Endothelial cell (in vitro differentiated cells): ENCODE measurements at regions not wholly inside any gene's neighbourhood (a gene's known extent, or its start where the extent isn't known, plus 50 kb on each side); places are given as distances from the start of the nearest gene placed in this dataset.

Experiments
- DNase-seq: peaks from one replicate; pipeline ENCODE4 v3.0.0; 2021; ENCODE audit warnings: low spot score
- H3K27ac Mint-ChIP-seq: one replicate; pipeline ENCODE4 v1.8.0; 2021; ENCODE audit warnings: mixed read lengths, inconsistent platforms; ENCODE audit not compliant: unreplicated experiment
- H3K27me3 Mint-ChIP-seq: one replicate; pipeline ENCODE4 v1.8.0; 2021; ENCODE audit warnings: mild to moderate bottlenecking, moderate library complexity, mixed read lengths, inconsistent platforms; ENCODE audit not compliant: unreplicated experiment
- H3K36me3 Mint-ChIP-seq: one replicate; pipeline ENCODE4 v1.8.0; 2021; ENCODE audit warnings: mild to moderate bottlenecking, low read depth, mixed read lengths, inconsistent platforms; ENCODE audit not compliant: unreplicated experiment
- H3K4me1 Mint-ChIP-seq: one replicate; pipeline ENCODE4 v1.8.0; 2021; ENCODE audit warnings: mild to moderate bottlenecking, mixed read lengths, inconsistent platforms; ENCODE audit not compliant: unreplicated experiment
- H3K4me3 Mint-ChIP-seq: one replicate; pipeline ENCODE4 v1.8.0; 2021; ENCODE audit warnings: mild to moderate bottlenecking, mixed read lengths, inconsistent platforms; ENCODE audit not compliant: unreplicated experiment
- H3K9me3 Mint-ChIP-seq: one replicate; pipeline ENCODE4 v1.8.0; 2021; ENCODE audit warnings: mixed read lengths, inconsistent platforms; ENCODE audit not compliant: unreplicated experiment
- TF ChIP-seq, protein P1 (sequence below): fragments of 200-600 bp; sonication (generic); IDR thresholded peaks from one replicate; pipeline ENCODE4 v1.5.0; 2021; ENCODE audit warnings: antibody characterized with exemption; ENCODE audit not compliant: unreplicated experiment

DNA sequence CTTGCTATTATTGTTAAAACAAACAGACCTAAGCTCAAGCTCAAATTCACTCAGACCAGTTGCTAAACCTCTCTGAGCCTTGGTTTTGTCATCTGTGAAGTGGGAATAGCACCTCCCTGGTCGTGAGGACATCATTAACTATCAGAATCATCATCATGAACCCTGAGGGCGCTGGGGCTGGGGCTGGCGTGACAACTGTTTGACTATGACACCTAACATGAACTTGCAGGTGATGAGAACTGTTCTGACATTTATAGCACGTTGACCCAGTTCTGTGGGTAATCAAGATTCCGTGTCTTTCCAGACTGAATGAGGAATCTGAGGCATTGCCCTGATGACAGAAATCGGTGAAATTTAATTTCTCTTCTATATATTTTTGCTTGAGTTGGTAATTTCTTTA is 71.3 kb upstream of the CDH5 start:
- Mint-ChIP-seq H3K27me3 (peaks cover 7% of the 10 kb centered on the region), H3K9me3 (no peaks in the 10 kb centered on the region), H3K4me1 (peaks cover 23% of the 10 kb centered on the region), H3K27ac (no peak overlapping the region), H3K36me3 (no peaks in the 10 kb centered on the region), H3K4me3 (no peak overlapping the region)
- no peak for DNase-seq
- TF ChIP-seq, protein P1, sequence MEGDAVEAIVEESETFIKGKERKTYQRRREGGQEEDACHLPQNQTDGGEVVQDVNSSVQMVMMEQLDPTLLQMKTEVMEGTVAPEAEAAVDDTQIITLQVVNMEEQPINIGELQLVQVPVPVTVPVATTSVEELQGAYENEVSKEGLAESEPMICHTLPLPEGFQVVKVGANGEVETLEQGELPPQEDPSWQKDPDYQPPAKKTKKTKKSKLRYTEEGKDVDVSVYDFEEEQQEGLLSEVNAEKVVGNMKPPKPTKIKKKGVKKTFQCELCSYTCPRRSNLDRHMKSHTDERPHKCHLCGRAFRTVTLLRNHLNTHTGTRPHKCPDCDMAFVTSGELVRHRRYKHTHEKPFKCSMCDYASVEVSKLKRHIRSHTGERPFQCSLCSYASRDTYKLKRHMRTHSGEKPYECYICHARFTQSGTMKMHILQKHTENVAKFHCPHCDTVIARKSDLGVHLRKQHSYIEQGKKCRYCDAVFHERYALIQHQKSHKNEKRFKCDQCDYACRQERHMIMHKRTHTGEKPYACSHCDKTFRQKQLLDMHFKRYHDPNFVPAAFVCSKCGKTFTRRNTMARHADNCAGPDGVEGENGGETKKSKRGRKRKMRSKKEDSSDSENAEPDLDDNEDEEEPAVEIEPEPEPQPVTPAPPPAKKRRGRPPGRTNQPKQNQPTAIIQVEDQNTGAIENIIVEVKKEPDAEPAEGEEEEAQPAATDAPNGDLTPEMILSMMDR = no peak

DNA sequence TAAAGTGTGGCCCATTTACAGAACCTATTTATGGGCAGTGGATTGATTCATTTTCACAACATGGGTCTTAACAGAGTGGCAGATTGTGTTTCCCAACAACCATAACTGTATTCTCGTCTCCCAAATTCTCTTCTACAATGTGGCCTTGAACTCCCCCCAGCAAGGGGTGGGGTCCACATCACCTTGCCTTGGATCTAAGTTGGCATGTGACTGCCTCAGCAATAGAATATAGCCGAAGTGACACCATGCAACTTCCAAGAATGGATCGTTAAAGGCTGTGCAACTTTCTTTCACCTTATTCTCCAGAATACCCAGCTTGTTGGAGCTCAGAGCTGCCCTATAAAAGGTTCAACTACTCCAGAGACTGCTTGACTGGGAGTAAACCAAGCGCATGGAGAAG is 72.0 kb upstream of the CDH5 start:
- Mint-ChIP-seq H3K9me3 (no peaks in the 10 kb centered on the region), H3K36me3 (no peaks in the 10 kb centered on the region), H3K4me3 (no peak overlapping the region), H3K4me1 (peaks cover 19% of the 10 kb centered on the region), H3K27me3 (peaks cover 7% of the 10 kb centered on the region), H3K27ac (no peak overlapping the region)
- TF ChIP-seq, protein P1 = no peak
- DNase-seq = no peak

DNA sequence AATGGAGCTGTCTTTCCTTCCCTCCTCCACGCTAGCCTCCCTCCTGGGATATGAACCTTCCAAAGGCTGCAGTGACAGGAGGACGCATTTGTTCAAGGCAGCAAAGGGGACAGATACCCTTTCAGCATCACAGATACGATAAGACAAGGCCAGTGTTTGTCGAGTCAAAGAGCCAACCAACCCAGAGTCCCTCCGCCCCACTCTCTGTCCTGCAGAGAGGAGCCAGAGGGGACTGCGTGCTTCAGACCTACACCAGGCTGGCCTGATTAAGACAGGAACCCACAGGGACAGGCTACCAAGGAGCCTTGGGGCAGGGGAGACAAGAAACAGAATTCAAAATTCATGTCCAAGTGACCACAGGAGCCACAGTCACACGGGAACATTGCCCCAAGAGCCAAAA is 72.6 kb upstream of the CDH5 start:
- peaks cover 13% of the 10 kb centered on the region for H3K4me1 Mint-ChIP-seq
- H3K4me3 Mint-ChIP-seq = no peak overlapping the region
- no peaks in the 10 kb centered on the region for H3K9me3 Mint-ChIP-seq
- no peak overlapping the region for H3K27ac Mint-ChIP-seq
- H3K36me3 Mint-ChIP-seq = no peaks in the 10 kb centered on the region
- peaks cover 5% of the 10 kb centered on the region for H3K27me3 Mint-ChIP-seq
- no peak for DNase-seq
- TF ChIP-seq, protein P1 = no peak

DNA sequence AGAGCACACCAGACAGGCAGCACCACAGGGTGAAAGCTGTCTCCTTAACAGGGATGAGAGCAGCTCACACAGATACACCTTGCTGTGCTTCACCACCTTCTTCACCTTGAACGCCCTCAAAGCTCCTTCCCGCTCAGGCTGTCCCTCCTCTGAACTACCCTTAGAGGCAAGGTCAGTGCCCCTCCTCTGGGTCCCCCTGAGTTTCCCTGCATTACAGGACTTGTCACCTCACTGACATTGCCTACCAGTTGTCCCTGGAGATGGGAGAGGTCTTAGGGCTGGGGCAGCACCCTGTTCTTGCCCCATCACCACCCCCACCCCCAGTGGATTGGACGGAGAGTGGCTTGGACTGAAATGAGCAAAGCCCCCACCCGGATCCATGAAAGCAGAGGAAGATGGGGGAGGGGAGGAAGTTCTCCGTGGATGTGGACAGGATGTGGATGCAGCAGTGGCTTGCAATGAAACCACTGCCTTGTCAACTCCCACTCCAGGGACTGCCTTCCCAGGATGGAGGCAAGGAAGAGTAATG is 73.2 kb upstream of the CDH5 start:
- TF ChIP-seq, protein P1 = no peak
- Mint-ChIP-seq H3K27me3 (peaks cover 5% of the 10 kb centered on the region), H3K36me3 (no peaks in the 10 kb centered on the region), H3K9me3 (no peaks in the 10 kb centered on the region), H3K4me3 (no peak overlapping the region), H3K4me1 (peaks cover 13% of the 10 kb centered on the region), H3K27ac (no peak overlapping the region)
- DNase-seq = no peak

DNA sequence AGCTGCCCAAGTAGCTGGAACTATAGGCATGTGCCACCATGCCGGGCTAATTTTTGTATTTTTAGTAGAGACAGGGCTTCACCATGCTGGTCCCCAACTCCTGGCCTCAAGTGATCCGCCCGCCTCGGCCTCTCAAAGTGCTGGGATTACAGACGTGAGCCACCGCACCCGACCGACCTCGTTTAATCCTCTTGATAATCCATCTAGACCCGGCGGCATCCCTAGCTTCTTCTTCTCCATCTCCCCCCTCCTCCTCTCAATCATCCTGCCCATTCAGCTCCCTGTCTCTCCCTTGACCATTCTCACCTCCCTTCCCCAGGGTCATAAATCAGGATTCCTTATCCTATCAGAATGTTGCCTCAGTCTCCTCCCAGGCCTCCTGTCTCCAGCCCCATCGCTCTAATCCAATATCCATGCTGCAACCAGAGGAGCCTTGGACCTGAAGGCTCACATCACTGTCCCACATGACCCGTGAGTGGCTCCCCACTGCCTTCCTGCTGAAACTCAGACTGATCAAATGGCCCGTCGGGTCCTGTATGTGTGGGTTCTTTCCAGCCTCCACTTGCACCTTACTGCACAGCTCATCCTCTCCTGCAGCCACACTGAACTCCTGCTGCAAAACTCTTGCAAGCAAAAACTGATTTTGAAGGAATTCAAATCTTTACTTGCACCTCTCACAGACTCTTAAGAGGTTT is 74.1 kb upstream of the CDH5 start:
- Mint-ChIP-seq H3K9me3 (no peaks in the 10 kb centered on the region), H3K27me3 (peaks cover 5% of the 10 kb centered on the region), H3K36me3 (no peaks in the 10 kb centered on the region), H3K4me1 (peaks cover 13% of the 10 kb centered on the region), H3K4me3 (no peak overlapping the region), H3K27ac (no peak overlapping the region)
- DNase-seq = no peak
- TF ChIP-seq, protein P1 = no peak
